T47D (cell line): ENCODE measurements at regions not wholly inside any gene's neighbourhood (a gene's known extent, or its start where the extent isn't known, plus 50 kb on each side); places are given as distances from the start of the nearest gene placed in this dataset.

Source experiments
- DNase-seq, 2 experiments: peaks; one replicate each; pipeline versions ENCODE4 v3.0.0 to v3.0.0-alpha.2; 2011 to 2012; ENCODE audit warnings: low read depth in 1 of 2, low spot score in 1 of 2
- JUND ChIP-seq: IDR thresholded peaks from 2 replicates; pipeline ENCODE4 v1.6.1; 2012; ENCODE audit warnings: low read depth
- in situ Hi-C: cut with HindIII; loops from 2 replicates; pipeline ENCODE4 v1.10.0; 2016; ENCODE audit warnings: low sequenced_read_pairs, low pct_unique_long_range_greater_than_20kb

DNA sequence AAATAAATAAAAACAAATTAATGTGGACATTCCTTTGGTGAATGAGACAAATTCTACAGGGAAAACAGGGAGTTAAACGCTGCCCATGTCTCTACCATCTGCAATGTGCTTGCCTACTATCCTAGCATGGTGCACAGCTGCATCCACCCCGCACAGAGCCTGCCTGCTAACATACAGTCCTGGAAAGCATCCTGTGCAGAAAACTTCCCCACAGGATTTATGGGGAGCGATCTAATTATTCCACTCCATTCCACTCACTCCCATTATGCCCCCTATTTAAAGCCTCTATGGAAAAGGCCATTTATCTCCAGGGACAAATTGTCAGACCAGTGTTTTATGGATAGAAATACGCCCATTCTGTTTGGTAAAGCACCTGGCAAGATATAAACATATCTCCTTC, 144.5 kb downstream of the MAF start:
- no peak for TF ChIP-seq JUND
- in situ Hi-C loops = no loop called here
- DNase-seq = no peak

DNA sequence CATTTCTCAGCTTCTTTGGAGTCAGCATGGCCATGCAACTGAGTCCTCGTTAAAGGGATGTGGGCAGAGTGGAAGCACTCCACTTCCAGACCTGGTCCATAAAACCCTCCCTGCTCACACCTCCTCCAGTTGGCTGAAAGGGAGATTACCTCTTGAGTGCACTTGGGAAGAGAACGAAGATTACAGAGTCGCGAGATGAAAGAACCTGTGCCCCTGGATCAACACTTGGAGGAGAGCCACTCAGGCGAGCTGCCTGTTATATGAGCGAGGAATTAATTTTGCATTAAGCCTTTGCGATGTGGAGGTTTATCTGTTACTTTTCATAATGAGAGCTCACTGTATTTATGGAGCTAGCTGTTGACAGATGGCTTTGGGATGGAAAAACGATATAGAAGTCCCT, 147.9 kb downstream of the MAF start:
- no peak for DNase-seq
- TF ChIP-seq JUND = no peak
- in situ Hi-C loops = no loop called here

DNA sequence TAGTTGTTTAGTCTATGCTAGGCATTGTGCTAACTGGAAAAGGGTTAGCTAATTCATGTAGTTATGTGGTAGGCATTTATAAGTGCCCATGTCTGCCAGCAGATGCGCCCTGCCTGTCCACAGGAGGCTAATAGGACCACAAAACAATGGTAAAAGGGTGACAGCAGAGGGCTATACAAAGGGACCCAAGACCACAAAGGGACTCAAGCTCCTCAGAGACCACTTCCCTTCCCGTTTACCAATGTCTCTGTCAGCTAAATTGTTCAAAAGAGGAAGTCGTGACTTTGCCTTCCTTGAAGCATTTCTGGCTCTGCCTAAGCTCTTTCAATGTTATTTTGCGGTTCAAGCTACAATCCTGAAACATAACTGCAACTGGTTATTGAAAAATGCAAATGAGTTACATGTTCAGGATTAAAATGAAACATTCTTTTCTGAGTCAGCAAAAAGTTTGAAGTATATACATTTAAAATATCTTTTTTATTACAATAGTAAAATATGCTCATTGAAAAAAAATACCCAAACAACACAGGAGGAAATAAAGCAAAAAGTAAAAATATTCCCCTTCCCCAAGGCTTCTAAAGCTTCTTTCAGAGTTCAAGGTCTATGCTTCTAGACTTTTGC, 149.2 kb downstream of the MAF start:
- no peak for TF ChIP-seq JUND
- DNase-seq = no peak
- in situ Hi-C loops = no loop called here

DNA sequence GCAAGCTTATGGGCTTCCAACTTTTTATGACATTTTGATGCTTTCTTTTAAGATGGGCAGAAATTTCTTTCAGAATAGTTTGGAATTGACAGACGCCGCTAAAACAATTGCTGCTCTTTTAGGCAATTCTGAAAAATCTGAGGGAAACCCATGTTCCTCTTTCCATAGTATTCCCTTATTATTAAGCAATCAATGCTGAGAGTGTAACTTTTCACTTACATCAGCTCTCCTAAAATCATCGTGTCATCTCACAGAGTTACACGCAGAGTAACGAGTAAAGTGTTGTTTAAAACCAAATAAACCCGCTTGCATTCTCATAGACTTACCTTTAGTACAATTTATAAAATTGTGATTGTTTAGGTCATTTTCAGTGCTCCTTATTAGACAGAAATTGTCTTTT, 150.6 kb downstream of the MAF start:
- no peak for DNase-seq
- no peak for TF ChIP-seq JUND
- in situ Hi-C loops = no loop called here

DNA sequence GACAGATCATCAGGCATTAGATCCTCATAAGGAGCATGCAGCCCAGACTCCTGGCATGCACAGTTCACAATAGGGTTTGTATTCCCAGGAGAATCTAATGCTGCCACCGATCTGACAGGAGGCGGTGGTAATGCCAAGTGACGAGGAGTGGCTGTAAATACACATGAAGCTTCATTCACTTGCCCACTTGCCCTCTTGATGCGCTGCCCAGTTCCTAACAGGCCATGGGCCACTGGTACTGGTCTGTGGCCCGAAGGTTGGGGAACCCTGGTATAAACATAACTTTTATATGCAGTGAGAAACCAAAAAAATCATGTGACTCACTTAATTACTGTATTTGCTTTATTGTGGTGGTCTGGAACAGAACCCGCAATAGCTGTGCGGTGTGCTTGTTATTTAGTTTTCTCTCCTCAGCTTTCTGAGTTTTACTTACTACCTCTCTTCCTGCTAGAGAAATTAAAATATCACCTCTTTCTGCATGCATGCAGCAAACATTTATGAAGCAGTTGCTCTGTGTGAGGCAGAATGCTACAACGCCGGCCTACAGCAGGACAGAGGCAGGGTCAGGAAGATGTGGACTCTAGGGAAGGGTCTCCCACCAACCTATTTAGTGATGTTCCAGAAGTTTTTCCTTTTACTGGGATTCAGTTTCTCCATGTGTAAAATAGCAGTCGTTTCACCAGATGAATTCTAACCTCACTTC, 151.3 kb downstream of the MAF start:
- in situ Hi-C loops = no loop called here
- DNase-seq = no peak
- TF ChIP-seq JUND = no peak

DNA sequence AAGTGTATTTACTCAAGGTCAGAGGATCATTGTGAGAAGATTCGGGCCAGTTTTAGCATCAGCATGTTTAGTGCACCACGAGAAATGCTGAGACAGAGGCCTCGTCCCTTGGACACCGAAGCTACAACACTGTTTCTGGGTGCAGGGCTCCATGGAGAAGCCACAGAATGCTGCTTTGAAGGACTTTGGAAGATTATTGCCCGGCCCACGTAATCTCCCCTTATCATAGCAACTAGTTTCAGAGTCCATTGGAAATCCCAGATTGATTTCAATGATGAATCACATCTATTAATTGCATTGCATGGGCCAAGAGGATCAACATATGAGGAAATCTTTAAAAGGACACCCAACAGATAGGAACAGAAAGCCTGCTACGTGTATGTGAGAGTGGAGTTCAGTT, 156.0 kb downstream of the MAF start:
- no peak for DNase-seq
- in situ Hi-C loops = no loop called here
- no peak for TF ChIP-seq JUND

DNA sequence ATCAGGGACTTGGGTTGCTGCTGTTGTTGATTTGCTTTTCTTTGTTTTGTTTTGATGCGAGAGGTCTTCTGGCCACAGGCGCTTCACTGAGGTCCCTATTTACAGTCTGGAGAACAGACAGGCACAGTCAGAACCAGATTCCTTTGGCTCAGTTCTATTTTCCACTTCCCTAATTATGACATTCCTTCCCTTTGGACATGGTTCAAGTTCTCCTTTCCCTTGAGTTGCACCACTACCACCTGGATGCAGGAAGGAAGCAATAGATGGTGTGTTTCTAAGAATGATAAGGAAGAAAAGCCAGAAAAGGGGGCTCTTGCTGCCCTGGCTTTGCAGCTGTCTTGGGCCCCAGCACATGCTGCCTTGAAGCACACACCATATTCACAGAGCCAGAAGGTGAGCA, 160.6 kb downstream of the MAF start:
- no peak for TF ChIP-seq JUND
- in situ Hi-C loops = no loop called here
- DNase-seq = no peak

DNA sequence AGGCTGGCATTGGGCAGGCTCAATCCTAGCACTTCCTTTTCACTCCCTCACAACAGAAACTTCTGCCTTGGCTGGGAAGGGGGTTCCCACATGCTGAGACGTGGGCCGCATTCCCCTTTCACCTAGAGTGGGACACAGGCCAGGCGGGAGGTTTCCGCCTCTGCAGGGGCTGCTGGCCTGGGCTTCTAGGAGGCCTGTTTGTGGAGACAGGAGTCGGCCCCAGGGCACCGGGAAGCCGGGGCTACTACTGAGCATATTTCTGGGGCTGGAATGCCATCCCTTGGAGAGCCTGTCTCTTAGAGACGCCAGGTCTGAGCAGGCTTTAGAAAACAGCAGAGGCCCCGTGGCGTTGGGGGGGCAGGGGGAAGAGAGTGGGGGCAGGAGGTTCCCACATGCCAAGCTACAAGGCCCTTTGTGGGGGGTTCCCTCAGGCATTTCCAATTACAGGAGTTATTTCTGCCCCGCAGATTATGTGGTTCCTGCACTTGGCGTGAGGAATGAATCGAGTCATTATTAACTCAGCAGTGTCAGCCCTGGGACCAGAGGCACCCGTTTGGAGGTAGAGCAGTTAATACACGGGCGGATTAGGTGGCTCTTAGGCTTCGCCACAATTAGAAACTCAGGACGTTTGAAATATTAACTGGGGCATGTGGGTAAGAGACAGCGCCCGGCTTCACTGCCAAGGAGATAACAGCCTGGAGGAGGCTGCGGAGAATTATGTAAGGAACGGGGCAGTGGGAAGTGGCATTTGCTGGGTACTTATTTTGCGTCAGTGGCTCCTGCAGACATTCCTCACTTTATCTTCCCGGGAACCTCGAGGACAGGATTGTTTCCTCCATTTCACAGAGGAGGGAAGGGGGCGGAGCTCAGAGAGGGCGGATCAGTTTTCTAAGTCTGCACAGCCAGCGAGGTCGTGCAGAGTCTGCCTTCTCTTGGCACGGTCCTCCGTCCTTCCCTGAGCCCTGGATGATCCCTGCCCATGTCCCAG, 162.5 kb downstream of the MAF start:
- in situ Hi-C loops = no loop called here
- TF ChIP-seq JUND = no peak
- DNase-seq = no peak

DNA sequence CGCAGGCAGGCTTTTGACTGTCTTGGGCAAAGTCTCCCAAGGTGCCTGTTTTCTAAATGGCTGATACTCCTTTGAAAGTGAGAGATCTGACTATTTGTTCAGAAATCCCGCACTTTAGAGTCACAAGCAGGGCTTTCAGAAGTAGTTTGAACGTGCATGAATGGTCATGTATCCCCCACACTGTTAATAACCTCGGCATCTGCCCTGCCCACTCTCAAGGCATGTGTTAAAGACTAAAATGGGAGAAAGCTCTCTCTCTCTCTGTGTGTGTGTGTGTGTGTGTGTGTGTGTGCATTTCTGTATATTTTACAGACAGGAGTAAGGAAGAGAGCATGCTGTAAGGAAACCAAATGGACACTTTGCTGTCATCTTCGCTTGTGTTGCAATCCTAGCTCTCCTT, 163.7 kb downstream of the MAF start:
- no peak for TF ChIP-seq JUND
- DNase-seq = no peak

DNA sequence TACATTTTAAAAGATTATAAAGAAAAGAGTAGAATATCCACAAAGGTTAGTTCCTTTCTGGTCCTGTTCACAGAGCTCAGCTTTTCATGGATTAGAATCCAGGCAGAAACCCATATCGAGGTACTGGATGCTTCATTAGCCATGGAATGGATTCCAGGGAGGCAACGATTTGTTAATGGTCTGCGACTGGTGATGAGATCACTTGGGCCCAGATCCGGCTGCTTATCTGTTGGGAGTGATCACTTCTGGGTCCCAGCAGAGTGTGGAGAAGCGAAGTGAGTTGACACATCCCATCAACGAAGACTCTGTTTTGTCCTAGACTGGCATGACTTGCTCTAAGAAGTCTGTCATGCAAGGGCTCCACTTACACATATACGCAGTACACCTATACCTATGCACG, 165.8 kb downstream of the MAF start:
- in situ Hi-C loops = no loop called here
- DNase-seq = no peak
- TF ChIP-seq JUND = no peak

More for the DNA sequence above, 163.7 kb downstream of the MAF start:
- in situ Hi-C loops = no loop called here

DNA sequence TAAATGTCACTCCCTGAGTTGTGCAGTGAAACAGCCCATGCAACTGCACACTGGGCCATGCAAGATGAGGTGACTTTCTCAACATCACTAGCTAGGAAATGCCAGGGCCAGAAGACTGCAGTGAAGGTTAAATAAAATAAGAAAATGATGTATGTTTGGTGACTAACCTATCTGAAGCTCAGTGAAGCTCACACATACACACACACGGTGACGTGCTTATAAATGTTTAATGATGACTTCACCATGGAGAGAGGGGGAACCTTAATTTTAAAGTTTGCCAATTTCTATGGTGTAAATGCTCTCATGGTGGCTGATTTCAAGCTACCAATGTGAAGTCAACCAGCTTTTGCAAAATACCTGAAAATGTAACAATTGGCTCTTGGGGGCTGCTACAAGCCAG, 166.4 kb downstream of the MAF start:
- in situ Hi-C loops = no loop called here
- TF ChIP-seq JUND = no peak
- DNase-seq = no peak

DNA sequence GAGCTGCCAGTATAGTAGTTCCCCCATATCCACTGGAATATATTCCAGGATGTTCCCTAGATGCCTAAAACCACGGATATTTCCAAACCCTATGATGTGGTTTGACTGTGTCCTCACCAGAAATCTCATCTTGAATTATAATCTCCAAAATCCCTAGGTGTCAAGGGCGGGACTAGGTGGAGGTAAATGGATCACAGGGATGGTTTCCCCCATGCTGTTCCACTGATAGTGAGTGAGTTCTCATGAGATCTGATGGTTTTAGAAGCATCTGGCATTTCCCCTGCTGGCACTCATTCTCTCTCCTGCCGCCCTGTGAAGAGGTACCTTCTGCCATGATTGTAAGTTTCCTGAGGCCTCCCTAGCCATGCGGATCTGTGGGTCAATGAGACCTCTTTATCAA, 168.6 kb downstream of the MAF start:
- DNase-seq = no peak
- TF ChIP-seq JUND = no peak
- in situ Hi-C loops = no loop called here

DNA sequence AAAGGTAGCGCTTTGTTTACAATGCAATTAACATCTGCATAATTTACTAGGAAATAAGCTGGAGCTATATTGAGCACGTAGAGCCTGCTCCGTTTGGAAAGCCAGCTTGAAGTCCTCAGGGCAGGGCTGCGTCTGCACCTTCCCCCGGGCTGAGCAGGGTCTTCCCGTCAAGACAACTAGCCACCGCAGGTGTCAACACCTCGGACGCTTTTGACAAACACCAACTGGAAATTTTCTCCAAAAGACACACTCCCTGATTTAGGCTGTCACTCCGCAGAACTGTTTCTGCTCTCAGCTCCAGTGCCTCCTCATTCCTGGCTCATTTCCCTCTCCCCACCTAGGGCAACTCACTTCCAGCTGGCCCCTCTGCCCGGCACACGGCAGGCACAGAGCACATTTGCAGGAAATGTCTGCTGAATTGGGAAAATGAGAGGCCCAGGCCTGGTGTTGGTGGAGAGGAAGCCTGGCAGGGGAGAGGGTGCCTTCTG, 170.3 kb downstream of the MAF start:
- in situ Hi-C loops = no loop called here
- DNase-seq = no peak
- no peak for TF ChIP-seq JUND
